IPS DF 6.9 (cell line): ENCODE measurements at regions not wholly inside any gene's neighbourhood (a gene's known extent, or its start where the extent isn't known, plus 50 kb on each side); places are given as distances from the start of the nearest gene placed in this dataset.
"Not testable (repeated sequence)": the region's sequence is repeated elsewhere in the genome, so short reads cannot be mapped to it uniquely, and the experiment has no call there.

Experiments used
- DNase-seq: peaks from one replicate; pipeline ENCODE4 v3.0.0-alpha.2; 2013; ENCODE audit warnings: low read depth, low spot score
- H3K27ac ChIP-seq: one replicate; pipeline ENCODE4 v1.5.1; 2013; ENCODE audit warnings: low read length, control low read depth
- H3K27me3 ChIP-seq: 2 replicates; pipeline ENCODE4 v1.6.1; 2013; ENCODE audit warnings: mild to moderate bottlenecking, low read length; ENCODE audit not compliant: control insufficient read depth, insufficient read depth
- H3K36me3 ChIP-seq: 2 replicates; pipeline ENCODE4 v1.6.1; 2013; ENCODE audit warnings: low read length; ENCODE audit not compliant: control insufficient read depth, insufficient read depth
- H3K4me1 ChIP-seq: 2 replicates; pipeline ENCODE4 v1.6.1; 2013; ENCODE audit warnings: low read length; ENCODE audit not compliant: control insufficient read depth, insufficient read depth
- H3K4me3 ChIP-seq: 2 replicates; pipeline ENCODE4 v1.5.1; 2013; ENCODE audit warnings: mild to moderate bottlenecking, low read length
- H3K9me3 ChIP-seq: 2 replicates; pipeline ENCODE4 v1.6.1; 2013; ENCODE audit warnings: low read length, inconsistent platforms; ENCODE audit not compliant: control insufficient read depth, insufficient read depth
- WGBS: extraction: QIAGEN DNeasy Blood & Tissue Kit; methylation state at CpG from one replicate; pipeline ENCODE4 v1.1.7; 2013; ENCODE audit warnings: mixed read lengths, missing lambda C conversion rate; ENCODE audit not compliant: insufficient read length, insufficient coverage; 5-methylcytosine and 5-hydroxymethylcytosine counted together

- Histone ChIP-seq H3K27ac (no peak overlapping the region), H3K9me3 (no peaks in the 10 kb centered on the region), H3K36me3 (no peaks in the 10 kb centered on the region), H3K4me3 (no peak overlapping the region), H3K27me3 (no peaks in the 10 kb centered on the region), H3K4me1 (no peaks in the 10 kb centered on the region)
- no peak for DNase-seq
Observed at GRCh38 chr3:115204475-115204874, 57.4 kb upstream of the ZBTB20 start.

GRCh38 chr3:115208066-115208750 lies 61.1 kb upstream of the ZBTB20 start:
- no peak for DNase-seq
- Histone ChIP-seq H3K27me3 (no peaks in the 10 kb centered on the region), H3K9me3 (no peaks in the 10 kb centered on the region), H3K27ac (no peak overlapping the region), H3K36me3 (no peaks in the 10 kb centered on the region), H3K4me3 (no peak overlapping the region), H3K4me1 (no peaks in the 10 kb centered on the region)
- WGBS = no CpG with 5 or more reads among the region's 3 CpGs

GRCh38 chr3:115211810-115212492 lies 64.9 kb upstream of the ZBTB20 start:
- Histone ChIP-seq H3K4me1 (no peaks in the 10 kb centered on the region), H3K27ac (no peak overlapping the region), H3K27me3 (no peaks in the 10 kb centered on the region), H3K4me3 (no peak overlapping the region), H3K36me3 (no peaks in the 10 kb centered on the region), H3K9me3 (no peaks in the 10 kb centered on the region)
- DNase-seq = no peak
- WGBS = no CpG with 5 or more reads among the region's 4 CpGs

- Histone ChIP-seq H3K27ac (no peak overlapping the region), H3K4me1 (no peaks in the 10 kb centered on the region), H3K9me3 (no peaks in the 10 kb centered on the region), H3K4me3 (no peak overlapping the region), H3K27me3 (no peaks in the 10 kb centered on the region), H3K36me3 (no peaks in the 10 kb centered on the region)
- DNase-seq = no peak
Observed at GRCh38 chr3:115212615-115213014, 65.5 kb upstream of the ZBTB20 start.

GRCh38 chr3:115213052-115213451 lies 66.0 kb upstream of the ZBTB20 start:
- not testable (repeated sequence) for H3K36me3 ChIP-seq, H3K4me1 ChIP-seq, H3K27me3 ChIP-seq, H3K4me3 ChIP-seq, H3K9me3 ChIP-seq, DNase-seq, H3K27ac ChIP-seq
- WGBS = no CpG with 5 or more reads among the region's 8 CpGs

- H3K4me3 ChIP-seq = no peak overlapping the region
- DNase-seq = no peak
- no peaks in the 10 kb centered on the region; the same call in 1 of the 2 replicates for H3K27me3 ChIP-seq
- H3K36me3 ChIP-seq = no peaks in the 10 kb centered on the region
- H3K4me1 ChIP-seq = no peaks in the 10 kb centered on the region
- H3K27ac ChIP-seq = no peak overlapping the region
- no peaks in the 10 kb centered on the region for H3K9me3 ChIP-seq
- no CpG with 5 or more reads among the region's 2 CpGs for WGBS
Observed at GRCh38 chr3:115217292-115217677, 70.2 kb upstream of the ZBTB20 start.

- H3K27me3 ChIP-seq = no peaks in the 10 kb centered on the region; the same call in 1 of the 2 replicates
- H3K4me1 ChIP-seq = no peaks in the 10 kb centered on the region
- no peak for DNase-seq
- H3K27ac ChIP-seq = no peak overlapping the region
- no peaks in the 10 kb centered on the region for H3K36me3 ChIP-seq
- no peak overlapping the region for H3K4me3 ChIP-seq
- no CpG with 5 or more reads among the region's 7 CpGs for WGBS
- no peaks in the 10 kb centered on the region for H3K9me3 ChIP-seq
Observed at GRCh38 chr3:115217678-115218451, 70.8 kb upstream of the ZBTB20 start.

GRCh38 chr3:115218859-115219258 lies 71.8 kb upstream of the ZBTB20 start:
- Histone ChIP-seq H3K36me3 (no peaks in the 10 kb centered on the region), H3K27ac (no peak overlapping the region), H3K9me3 (no peaks in the 10 kb centered on the region), H3K4me3 (no peak overlapping the region), H3K4me1 (no peaks in the 10 kb centered on the region), H3K27me3 (no peaks in the 10 kb centered on the region; the same call in 1 of the 2 replicates)
- WGBS = no CpG with 5 or more reads among the region's 1 CpG
- DNase-seq = no peak

- H3K36me3 ChIP-seq = no peaks in the 10 kb centered on the region
- no peaks in the 10 kb centered on the region for H3K4me1 ChIP-seq
- no peak overlapping the region for H3K27ac ChIP-seq
- no peaks in the 10 kb centered on the region; the same call in 1 of the 2 replicates for H3K27me3 ChIP-seq
- H3K4me3 ChIP-seq = no peak overlapping the region
- no CpG with 5 or more reads among the region's 1 CpG for WGBS
- no peak for DNase-seq
- H3K9me3 ChIP-seq = no peaks in the 10 kb centered on the region
Observed at GRCh38 chr3:115224687-115225086, 77.6 kb upstream of the ZBTB20 start.

- Histone ChIP-seq H3K4me1 (no peaks in the 10 kb centered on the region), H3K9me3 (no peaks in the 10 kb centered on the region), H3K36me3 (no peaks in the 10 kb centered on the region), H3K27me3 (no peaks in the 10 kb centered on the region), H3K4me3 (no peak overlapping the region), H3K27ac (no peak overlapping the region)
- DNase-seq = no peak
- WGBS = no CpG with 5 or more reads among the region's 1 CpG
Observed at GRCh38 chr3:115226844-115227445, 79.9 kb upstream of the ZBTB20 start.
